Heart right ventricle (tissue), 16 donors: ENCODE measurements at regions not wholly inside any gene's neighbourhood (a gene's known extent, or its start where the extent isn't known, plus 50 kb on each side); places are given as distances from the start of the nearest gene placed in this dataset.

ENCODE experiments used
- ATAC-seq, 8 donors: fragments of 200-7000 bp; cut with Tn5 transposase; one replicate each; pipeline ENCODE4 v1.9.1; 2020; ENCODE audit warnings: mild to moderate bottlenecking in 8 of 8, moderate library complexity in 8 of 8, moderate number of reproducible peaks in 1 of 8
- DNase-seq, 2 donors: peaks; one replicate each; pipeline ENCODE4 v3.0.0-alpha.2; 2020
- H3K27ac ChIP-seq, 10 donors: fragments of 200-600 bp; sonication (generic) in 2 of 10; one replicate each; pipeline versions ENCODE4 v1.5.0 to v1.8.0; 2020 to 2022; ENCODE audit warnings: mild to moderate bottlenecking in 3 of 10
- H3K27me3 ChIP-seq, 7 donors: fragments of 200-600 bp; one replicate each; pipeline ENCODE4 v1.8.0; 2021 to 2022; ENCODE audit warnings: mild to moderate bottlenecking in 2 of 7
- H3K36me3 ChIP-seq, 9 donors: fragments of 200-600 bp; sonication (generic) in 1 of 9; one replicate each; pipeline versions ENCODE4 v1.5.0 to v1.8.0; 2020 to 2022; ENCODE audit warnings: mild to moderate bottlenecking in 2 of 9
- H3K4me1 ChIP-seq, 9 donors: fragments of 200-600 bp; sonication (generic) in 1 of 9; one replicate each; pipeline versions ENCODE4 v1.5.0 to v1.8.0; 2020 to 2022; ENCODE audit warnings: mild to moderate bottlenecking in 4 of 9
- H3K4me3 ChIP-seq, 10 donors: fragments of 200-600 bp; sonication (generic) in 2 of 10; one replicate each; pipeline versions ENCODE4 v1.5.0 to v1.8.0; 2020 to 2022; ENCODE audit warnings: mild to moderate bottlenecking in 7 of 10, moderate library complexity in 2 of 10
- H3K9me3 ChIP-seq, 11 donors: fragments of 200-600 bp in 10 of 11; sonication (generic) in 2 of 11; one replicate each; pipeline versions ENCODE4 v1.5.0 to v1.8.0; 2013 to 2022; ENCODE audit warnings: mild to moderate bottlenecking in 2 of 11, control low read depth in 1 of 11, moderate library complexity in 1 of 11
- WGBS, 2 donors: extraction: QIAGEN DNeasy Blood & Tissue Kit; methylation state at CpG; one replicate each; pipeline ENCODE4 v1.1.7; 2013; ENCODE audit warnings: inconsistent platforms in 1 of 2; 5-methylcytosine and 5-hydroxymethylcytosine counted together
- intact Hi-C, 10 donors: fragments of 100-400 bp; cut with DNase I; formaldehyde crosslinking; loops; one replicate each; pipeline versions ENCODE4 v1.11.1 to v1.14.2; 2022
- TF ChIP-seq, protein P1 (sequence below), 9 donors: fragments of 200-600 bp; sonication (generic) in 2 of 9; IDR thresholded peaks; one replicate each; pipeline versions ENCODE4 v1.5.0 to v1.8.0; 2021 to 2022; ENCODE audit warnings: antibody characterized with exemption in 9 of 9, mild to moderate bottlenecking in 5 of 9, moderate library complexity in 1 of 9
- donor health status: Arrhythmogenic right ventricular cardiomyopathy.
- donor health status: ischemic (EF 13 %, LVEDD 7.1; RV severe dilation, severe dysfunction).
- donor health status: healthy with polysubstance abuse.
- donor health status: DM: no; HTN: yes; CAD: no.
- donor health status: DM: no; HTN: no; CAD: no.
- donor health status: ischemic (EF 25% LVEDD 6.9; RV normal size, moderate dysfunction).
- donor health status: ischemic (EF 25% LVEDD 5.7; RV mildly dilated, moderate dysfunction).
- donor health status: healthy.
- donor health status: DM: yes; HTN: yes; CAD: no.
- donor health status: Ischemic cardiomyopathy.
- donor health status: ischemic (EF 35%, LVEDD 5.7; RV mildly dilated, moderate dysfunction).
- donor health status: nonischemic (EF 11% LVEDD 7.7; RV severe dilation, severe dysfunction).
- donor health status: DM: yes; HTN: yes; CAD: no.
- donor health status: PGD.
- donor health status: ischemic (EF 29% LVEDD 5.4; RV normal size, mild dysfunction).
- donor health status: nonischemic (EF 23%, LVEDD 6.1; RV moderate dilation, normal function).

DNA sequence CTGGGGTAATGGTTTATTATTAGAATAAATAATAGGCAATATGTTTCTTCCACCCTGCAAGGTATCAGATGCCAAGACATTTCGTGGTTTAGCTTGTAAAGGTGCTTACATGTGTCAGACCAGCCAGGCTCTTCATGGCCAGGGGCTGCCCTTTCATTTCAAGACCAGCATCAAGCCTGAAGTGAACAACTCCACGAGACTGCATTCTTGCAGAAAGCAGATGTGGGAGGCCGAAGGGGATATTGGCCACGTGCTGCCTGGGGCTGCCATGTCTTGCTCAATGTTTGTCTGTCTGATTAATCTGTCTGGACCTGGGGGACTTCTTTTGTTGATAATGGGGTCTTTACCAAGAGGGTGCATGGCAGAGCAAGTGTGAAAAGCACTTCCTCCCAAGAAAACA, 294.2 kb upstream of the RBFOX1 start:
- whole genome bisulfite sequencing, 2 donors: 37 to 43% methylated on average over 4 of the region's 4 CpGs
- Histone ChIP-seq H3K4me1 (no peaks in the 10 kb centered on the region), H3K27me3 (peaks cover 0 to 6% (median 0%) of the 10 kb centered on the region in 7 donors), H3K36me3 (no peaks in the 10 kb centered on the region), H3K4me3 (no peak overlapping the region), H3K27ac (no peak overlapping the region), H3K9me3 (peaks cover 0 to 4% (median 0%) of the 10 kb centered on the region in 11 donors)
- ATAC-seq (no peak), DNase-seq (no peak)
- TF ChIP-seq, protein P1, sequence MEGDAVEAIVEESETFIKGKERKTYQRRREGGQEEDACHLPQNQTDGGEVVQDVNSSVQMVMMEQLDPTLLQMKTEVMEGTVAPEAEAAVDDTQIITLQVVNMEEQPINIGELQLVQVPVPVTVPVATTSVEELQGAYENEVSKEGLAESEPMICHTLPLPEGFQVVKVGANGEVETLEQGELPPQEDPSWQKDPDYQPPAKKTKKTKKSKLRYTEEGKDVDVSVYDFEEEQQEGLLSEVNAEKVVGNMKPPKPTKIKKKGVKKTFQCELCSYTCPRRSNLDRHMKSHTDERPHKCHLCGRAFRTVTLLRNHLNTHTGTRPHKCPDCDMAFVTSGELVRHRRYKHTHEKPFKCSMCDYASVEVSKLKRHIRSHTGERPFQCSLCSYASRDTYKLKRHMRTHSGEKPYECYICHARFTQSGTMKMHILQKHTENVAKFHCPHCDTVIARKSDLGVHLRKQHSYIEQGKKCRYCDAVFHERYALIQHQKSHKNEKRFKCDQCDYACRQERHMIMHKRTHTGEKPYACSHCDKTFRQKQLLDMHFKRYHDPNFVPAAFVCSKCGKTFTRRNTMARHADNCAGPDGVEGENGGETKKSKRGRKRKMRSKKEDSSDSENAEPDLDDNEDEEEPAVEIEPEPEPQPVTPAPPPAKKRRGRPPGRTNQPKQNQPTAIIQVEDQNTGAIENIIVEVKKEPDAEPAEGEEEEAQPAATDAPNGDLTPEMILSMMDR (IDR thresholded peaks at IDR 0.05): no peak
- intact Hi-C loops: no loop called here

DNA sequence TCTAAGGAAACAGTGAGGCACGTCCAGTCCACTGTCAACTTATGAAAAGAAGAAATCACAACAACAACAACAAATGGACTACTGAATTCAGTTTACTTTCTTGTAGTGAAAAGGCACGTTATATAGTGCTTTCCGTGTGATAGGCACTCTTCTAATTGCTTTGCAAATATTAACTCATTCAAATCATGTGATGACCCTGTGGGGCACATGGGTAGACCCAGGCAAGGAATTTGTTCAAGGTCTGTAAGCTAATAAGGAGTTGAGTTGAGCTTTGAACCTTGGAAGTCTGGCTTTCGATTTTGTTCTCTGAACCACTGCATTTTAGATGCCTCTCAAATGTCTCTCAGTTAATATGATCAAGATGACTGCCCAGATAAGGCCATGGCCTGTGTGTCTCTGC, 295.1 kb upstream of the RBFOX1 start:
- Histone ChIP-seq H3K27ac (no peak overlapping the region), H3K27me3 (peaks cover 0 to 11% (median 0%) of the 10 kb centered on the region in 7 donors), H3K9me3 (peaks cover 0 to 4% (median 0%) of the 10 kb centered on the region in 11 donors), H3K36me3 (no peaks in the 10 kb centered on the region), H3K4me1 (no peaks in the 10 kb centered on the region), H3K4me3 (no peak overlapping the region)
- 61 to 70% methylated on average over 4 of the region's 4 CpGs for WGBS, 2 donors
- DNase-seq (no peak), ATAC-seq (no peak)
- intact Hi-C loops: no loop called here
- TF ChIP-seq, protein P1 (IDR thresholded peaks at IDR 0.05): no peak

DNA sequence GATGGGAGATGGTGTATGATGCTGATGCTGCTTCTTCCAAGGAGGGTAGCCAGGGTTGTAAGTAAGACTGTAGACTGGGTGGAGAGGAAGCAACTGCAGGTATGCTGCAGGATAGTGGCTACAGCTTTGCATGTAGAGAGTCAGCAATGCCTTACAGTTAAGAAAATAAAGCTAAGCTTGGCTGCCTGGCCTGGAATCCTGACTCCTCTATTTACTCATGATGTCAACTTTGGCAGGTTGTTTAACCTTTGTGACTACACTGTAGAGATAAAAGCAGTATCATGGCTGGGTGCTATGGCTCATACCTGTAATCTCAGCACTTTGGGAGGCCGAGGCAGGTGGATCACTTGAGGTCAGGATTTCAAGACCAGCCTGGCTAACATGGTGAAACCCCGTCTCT, 301.6 kb upstream of the RBFOX1 start:
- no peaks in the 10 kb centered on the region for H3K36me3 ChIP-seq
- H3K9me3 ChIP-seq: peaks cover 0 to 18% (median 0%) of the 10 kb centered on the region in 11 donors
- no peak overlapping the region for H3K27ac ChIP-seq
- intact Hi-C loops: no loop called here
- no peaks in the 10 kb centered on the region for H3K4me1 ChIP-seq
- ATAC-seq (no peak), DNase-seq (no peak)
- peaks cover 0 to 6% (median 0%) of the 10 kb centered on the region in 7 donors for H3K27me3 ChIP-seq
- no peak overlapping the region for H3K4me3 ChIP-seq
- TF ChIP-seq, protein P1 (IDR thresholded peaks at IDR 0.05): no peak
- WGBS, 2 donors: 68 to 72% methylated on average over 2 of the region's 2 CpGs

DNA sequence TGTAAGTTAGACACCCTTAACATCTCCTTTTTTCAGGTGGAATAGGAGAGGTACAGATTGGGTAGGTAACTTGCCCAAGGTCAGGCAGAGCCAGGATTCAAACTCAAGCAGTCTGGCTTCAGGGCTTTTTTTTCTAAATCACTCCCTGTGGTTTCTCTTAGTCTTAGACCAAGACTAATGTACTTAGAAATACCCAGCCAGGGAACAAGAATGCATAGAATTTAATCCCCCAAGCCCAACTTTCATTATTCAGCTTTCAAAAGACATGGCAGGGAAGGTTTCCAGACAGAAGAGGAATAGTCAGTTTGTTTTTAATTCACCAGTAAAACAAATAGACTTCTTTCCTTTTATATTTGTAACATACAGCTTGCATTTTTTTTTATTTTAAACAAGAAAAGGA, 305.2 kb upstream of the RBFOX1 start:
- Histone ChIP-seq H3K4me1 (no peaks in the 10 kb centered on the region), H3K27me3 (no peaks in the 10 kb centered on the region)
- ATAC-seq: no peak

More for the DNA sequence above, 305.2 kb upstream of the RBFOX1 start:
- H3K4me3 ChIP-seq: no peak overlapping the region
- H3K27ac ChIP-seq: no peak overlapping the region
- intact Hi-C loops: loop anchor here in 3 of 10 donors (5.0 kb wide), 1 partner anchor 1145 kb away; no protein-coding TSS in a partner anchor
- H3K36me3 ChIP-seq: no peaks in the 10 kb centered on the region
- TF ChIP-seq, protein P1 (IDR thresholded peaks at IDR 0.05): no peak
- no peak for DNase-seq
- peaks cover 0 to 18% (median 0%) of the 10 kb centered on the region in 11 donors for H3K9me3 ChIP-seq
